GM23248 (cell line): ENCODE measurements at regions not wholly inside any gene's neighbourhood (a gene's known extent, or its start where the extent isn't known, plus 50 kb on each side); places are given as distances from the start of the nearest gene placed in this dataset.

Source experiments
- DNase-seq: peaks from one replicate; pipeline ENCODE4 v3.0.0-alpha.2; 2015
- H2AFZ ChIP-seq: fragments of 200-600 bp; sonication (generic); 2 replicates; pipeline ENCODE4 v1.6.1; 2016; ENCODE audit warnings: antibody characterized with exemption
- H3F3A ChIP-seq: fragments of 200-600 bp; sonication (generic); 2 replicates; pipeline ENCODE4 v1.6.1; 2016; ENCODE audit warnings: mild to moderate bottlenecking, antibody characterized with exemption, mixed run types; ENCODE audit not compliant: insufficient read depth
- H3K27ac ChIP-seq: fragments of 200-600 bp; sonication (generic); 2 replicates; pipeline ENCODE4 v1.5.1; 2016; ENCODE audit warnings: mild to moderate bottlenecking
- H3K27me3 ChIP-seq: fragments of 200-600 bp; sonication (generic); replicated peaks from 2 replicates; pipeline ENCODE4 v1.6.1; 2016; ENCODE audit warnings: mild to moderate bottlenecking; ENCODE audit not compliant: insufficient read depth
- H3K36me3 ChIP-seq: fragments of 200-600 bp; sonication (generic); 2 replicates; pipeline ENCODE4 v1.6.1; 2016; ENCODE audit warnings: low read depth, mild to moderate bottlenecking
- H3K4me1 ChIP-seq: fragments of 200-600 bp; sonication (generic); 2 replicates; pipeline ENCODE4 v1.6.1; 2016; ENCODE audit warnings: mild to moderate bottlenecking; ENCODE audit not compliant: insufficient read depth
- H3K4me2 ChIP-seq: fragments of 200-600 bp; sonication (generic); one replicate; pipeline ENCODE4 v1.6.1; 2016; ENCODE audit warnings: mild to moderate bottlenecking; ENCODE audit not compliant: unreplicated experiment
- H3K4me3 ChIP-seq: fragments of 200-600 bp; sonication (generic); 2 replicates; pipeline ENCODE4 v1.5.1; 2016; ENCODE audit warnings: mild to moderate bottlenecking
- H3K79me2 ChIP-seq: fragments of 200-600 bp; sonication (generic); 2 replicates; pipeline ENCODE4 v1.6.1; 2016; ENCODE audit warnings: mild to moderate bottlenecking; ENCODE audit not compliant: insufficient read depth
- H3K9ac ChIP-seq: fragments of 200-600 bp; sonication (generic); 2 replicates; pipeline ENCODE4 v1.6.1; 2016; ENCODE audit warnings: mild to moderate bottlenecking
- H3K9me2 ChIP-seq: fragments of 200-600 bp; sonication (generic); 2 replicates; pipeline ENCODE4 v1.6.1; 2016; ENCODE audit warnings: mixed run types, mild to moderate bottlenecking, moderate library complexity; ENCODE audit not compliant: insufficient read depth
- H3K9me3 ChIP-seq: fragments of 200-600 bp; sonication (generic); one replicate; pipeline ENCODE4 v1.6.1; 2017; ENCODE audit warnings: low read depth
- H4K20me1 ChIP-seq: fragments of 200-600 bp; sonication (generic); 2 replicates; pipeline ENCODE4 v1.6.0; 2016; ENCODE audit not compliant: insufficient read depth
- EZH2 ChIP-seq: fragments of 200-600 bp; sonication (generic); IDR thresholded peaks from 2 replicates; pipeline ENCODE4 v1.6.1; 2018; ENCODE audit warnings: antibody characterized with exemption, mild to moderate bottlenecking; ENCODE audit not compliant: insufficient read depth, poor library complexity, severe bottlenecking
- EZH2phosphoT487 ChIP-seq: fragments of 200-600 bp; sonication (generic); IDR thresholded peaks from 2 replicates; pipeline ENCODE4 v1.6.1; 2018; ENCODE audit warnings: antibody characterized with exemption, moderate library complexity, mild to moderate bottlenecking, low read depth; ENCODE audit not compliant: insufficient read depth
- WGBS, 2 experiments: methylation state at CpG; one replicate each; pipeline ENCODE4 v1.1.6; 2015 to 2017; ENCODE audit warnings: low lambda C conversion rate in 2 of 2, low coverage in 1 of 2; ENCODE audit errors: missing lambda C conversion rate in 2 of 2; 5-methylcytosine and 5-hydroxymethylcytosine counted together
- in situ Hi-C: fragments of 300-500 bp; cut with MboI; formaldehyde crosslinking; loops from 2 replicates; pipeline ENCODE4 v1.15.0; 2020

DNA sequence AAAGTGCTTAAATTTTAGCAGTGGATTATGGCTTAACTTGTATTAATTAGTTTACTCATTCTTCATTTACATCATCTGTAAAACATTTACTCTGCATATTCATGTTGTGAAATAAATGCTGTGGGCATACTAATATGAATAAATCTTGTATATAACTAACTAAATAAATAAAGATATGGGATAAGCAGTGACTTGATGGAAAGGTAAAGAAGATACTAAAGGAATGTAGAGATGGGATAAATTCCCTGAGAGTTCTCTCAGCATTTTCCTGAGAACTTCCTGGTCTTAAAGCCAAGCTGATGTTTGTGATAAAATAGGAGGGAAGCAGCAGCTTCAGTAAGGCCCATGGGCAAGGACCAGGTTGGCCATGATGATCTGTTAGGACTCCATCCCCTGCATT is 652.1 kb downstream of the RNF144B start:
- Histone ChIP-seq H3K4me3 (no peak overlapping the region), H3K9me3 (no peaks in the 10 kb centered on the region), H3K27me3 (no peaks in the 10 kb centered on the region), H3K9me2 (no peaks in the 10 kb centered on the region), H3K79me2 (no peaks in the 10 kb centered on the region), H4K20me1 (no peaks in the 10 kb centered on the region), H3K36me3 (no peaks in the 10 kb centered on the region), H3K27ac (no peak overlapping the region), H2AFZ (no peak overlapping the region), H3K4me2 (no peak overlapping the region), H3K4me1 (no peaks in the 10 kb centered on the region), H3F3A (no peaks in the 10 kb centered on the region), H3K9ac (no peak overlapping the region)
- no peak for DNase-seq
- no peak for TF ChIP-seq EZH2phosphoT487
- TF ChIP-seq EZH2, result no peak
- in situ Hi-C loops, result no loop called here

- no peak overlapping the region for H3K9ac ChIP-seq
- no peak overlapping the region for H3K27ac ChIP-seq
- 87 to 89% methylated on average over 6 of the region's 6 CpGs for WGBS, 2 experiments
- H3K27me3 ChIP-seq, result no peaks in the 10 kb centered on the region
- no peaks in the 10 kb centered on the region for H4K20me1 ChIP-seq
- no peak overlapping the region for H2AFZ ChIP-seq
- H3K9me2 ChIP-seq, result no peaks in the 10 kb centered on the region
- H3F3A ChIP-seq, result no peaks in the 10 kb centered on the region
- in situ Hi-C loops, result no loop called here
- no peak for DNase-seq
- TF ChIP-seq EZH2 (no peak), EZH2phosphoT487 (no peak)
- no peak overlapping the region for H3K4me2 ChIP-seq
- H3K4me3 ChIP-seq, result no peak overlapping the region
- H3K4me1 ChIP-seq, result no peaks in the 10 kb centered on the region
- no peaks in the 10 kb centered on the region for H3K9me3 ChIP-seq
- H3K36me3 ChIP-seq, result no peaks in the 10 kb centered on the region
- H3K79me2 ChIP-seq, result no peaks in the 10 kb centered on the region
Observed at GRCh38 chr6:19041906-19042305, 654.8 kb downstream of the RNF144B start.

GRCh38 chr6:19042420-19042819 is 655.3 kb downstream of the RNF144B start:
- Histone ChIP-seq H4K20me1 (no peaks in the 10 kb centered on the region), H3K27ac (no peak overlapping the region), H3K9me3 (no peaks in the 10 kb centered on the region), H3K79me2 (no peaks in the 10 kb centered on the region), H3K4me3 (no peak overlapping the region), H3K4me2 (no peak overlapping the region), H3F3A (no peaks in the 10 kb centered on the region), H3K9ac (no peak overlapping the region), H3K4me1 (no peaks in the 10 kb centered on the region), H3K36me3 (no peaks in the 10 kb centered on the region), H2AFZ (no peak overlapping the region), H3K9me2 (no peaks in the 10 kb centered on the region), H3K27me3 (no peaks in the 10 kb centered on the region)
- WGBS, 2 experiments, result 49 to 52% methylated on average over 5 of the region's 5 CpGs
- no peak for TF ChIP-seq EZH2
- no peak for TF ChIP-seq EZH2phosphoT487
- DNase-seq, result no peak
- in situ Hi-C loops, result no loop called here

DNA sequence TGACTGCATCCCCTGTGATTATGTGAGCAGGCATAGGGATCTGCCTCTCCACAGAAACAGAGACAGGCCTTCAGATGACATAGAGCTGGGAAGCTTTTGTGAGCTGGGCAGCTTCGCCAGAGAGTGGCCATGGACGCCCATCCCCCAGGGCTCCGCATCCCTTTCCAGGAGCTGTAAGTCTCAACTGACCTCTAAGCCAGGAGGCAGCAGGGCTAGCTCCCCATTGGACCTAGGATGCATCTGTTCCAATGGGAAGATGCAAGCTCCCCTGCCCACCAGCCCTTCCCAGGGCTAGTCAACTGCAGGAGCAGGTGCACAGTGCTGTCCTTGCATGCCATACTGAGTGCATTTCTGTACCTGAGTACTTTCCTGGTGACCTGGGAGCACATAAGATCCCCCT is 663.6 kb downstream of the RNF144B start:
- no peaks in the 10 kb centered on the region for H3K79me2 ChIP-seq
- H3K27me3 ChIP-seq, result no peaks in the 10 kb centered on the region
- no peak for DNase-seq
- H2AFZ ChIP-seq, result no peak overlapping the region
- in situ Hi-C loops, result no loop called here
- H3K9me3 ChIP-seq, result no peaks in the 10 kb centered on the region
- H3K9ac ChIP-seq, result no peak overlapping the region
- 86 to 87% methylated on average over 3 of the region's 3 CpGs for WGBS, 2 experiments
- no peaks in the 10 kb centered on the region for H4K20me1 ChIP-seq
- no peaks in the 10 kb centered on the region for H3K9me2 ChIP-seq
- no peaks in the 10 kb centered on the region for H3K36me3 ChIP-seq
- no peaks in the 10 kb centered on the region for H3F3A ChIP-seq
- no peak for TF ChIP-seq EZH2phosphoT487
- no peak for TF ChIP-seq EZH2
- no peak overlapping the region for H3K4me2 ChIP-seq
- H3K4me1 ChIP-seq, result peaks cover 9% of the 10 kb centered on the region; the same call in 1 of the 2 replicates
- no peak overlapping the region for H3K27ac ChIP-seq
- no peak overlapping the region for H3K4me3 ChIP-seq

DNA sequence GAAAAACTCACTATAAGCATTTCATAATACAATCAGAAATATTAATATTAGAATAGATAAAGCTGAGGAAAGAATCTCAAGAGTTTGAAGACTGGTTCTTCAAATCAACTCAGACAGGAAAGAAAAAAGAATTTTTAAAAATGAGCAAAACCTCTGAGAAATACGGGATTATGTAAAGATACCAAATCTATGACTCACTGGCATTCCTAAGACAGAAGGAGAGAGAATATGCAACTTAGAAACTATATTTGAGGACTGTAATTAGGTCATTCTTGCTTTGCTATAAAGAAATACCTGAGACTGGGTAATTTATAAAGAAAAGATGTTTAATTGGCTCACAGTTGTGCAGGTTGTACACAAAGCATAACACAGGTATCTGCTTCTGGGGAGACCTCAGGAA is 665.1 kb downstream of the RNF144B start:
- Histone ChIP-seq H3K9me2 (no peaks in the 10 kb centered on the region), H3K27ac (no peak overlapping the region), H3K4me2 (no peak overlapping the region), H3F3A (no peaks in the 10 kb centered on the region), H3K27me3 (no peaks in the 10 kb centered on the region), H4K20me1 (no peaks in the 10 kb centered on the region), H3K9ac (no peak overlapping the region), H3K4me3 (no peak overlapping the region), H3K36me3 (no peaks in the 10 kb centered on the region), H3K4me1 (peaks cover 9% of the 10 kb centered on the region; the same call in 1 of the 2 replicates), H3K79me2 (no peaks in the 10 kb centered on the region), H3K9me3 (no peaks in the 10 kb centered on the region), H2AFZ (no peak overlapping the region)
- in situ Hi-C loops, result no loop called here
- DNase-seq, result peak; percentile 67
- WGBS, 2 experiments, result 0 to 3% methylated on average over 1 of the region's 1 CpG
- TF ChIP-seq EZH2, result no peak
- TF ChIP-seq EZH2phosphoT487, result no peak
